Calu3 (cell line): ENCODE measurements at regions not wholly inside any gene's neighbourhood (a gene's known extent, or its start where the extent isn't known, plus 50 kb on each side); places are given as distances from the start of the nearest gene placed in this dataset.
"Not testable (repeated sequence)": the region's sequence is repeated elsewhere in the genome, so short reads cannot be mapped to it uniquely, and the experiment has no call there.

Experiments used
- BruUV-seq: library from RNA; stranded (reverse); fragments of 400-500 nt; replicated peaks from 2 replicates; lab custom pipeline; 2021; lab: Mats Ljungman, UMichigan
- CTCF ChIA-PET: fragments of 300-600 bp; sonication (Branson Sonifier 250); formaldehyde crosslinking; loops from one replicate; lab custom pipeline; 2022; ENCODE audit warnings: antibody characterized with exemption; lab: Charles Lee
- DNase-seq: peaks from one replicate; pipeline ENCODE4 v3.0.0; 2022
- H3K27ac Mint-ChIP-seq: one replicate; pipeline ENCODE4 v1.8.0; 2022; ENCODE audit warnings: mixed read lengths; ENCODE audit not compliant: unreplicated experiment
- H3K27me3 Mint-ChIP-seq: one replicate; pipeline ENCODE4 v1.8.0; 2022; ENCODE audit warnings: mixed read lengths; ENCODE audit not compliant: unreplicated experiment
- H3K36me3 Mint-ChIP-seq: one replicate; pipeline ENCODE4 v1.8.0; 2022; ENCODE audit warnings: mild to moderate bottlenecking, moderate library complexity, mixed read lengths; ENCODE audit not compliant: insufficient read depth, unreplicated experiment
- H3K4me1 Mint-ChIP-seq: one replicate; pipeline ENCODE4 v1.8.0; 2022; ENCODE audit warnings: mild to moderate bottlenecking, low read depth, mixed read lengths; ENCODE audit not compliant: unreplicated experiment
- H3K4me3 Mint-ChIP-seq: one replicate; pipeline ENCODE4 v1.8.0; 2022; ENCODE audit warnings: mild to moderate bottlenecking, low read depth, moderate library complexity, mixed read lengths; ENCODE audit not compliant: unreplicated experiment
- H3K9me3 Mint-ChIP-seq: one replicate; pipeline ENCODE4 v1.8.0; 2022; ENCODE audit warnings: low read depth, mixed read lengths; ENCODE audit not compliant: unreplicated experiment
- CTCF ChIP-seq: fragments of 200-600 bp; IDR thresholded peaks from one replicate; pipeline ENCODE4 v1.8.0; 2022; ENCODE audit warnings: antibody characterized with exemption; ENCODE audit not compliant: unreplicated experiment
- intact Hi-C: fragments of 100-400 bp; cut with micrococcal nuclease; formaldehyde crosslinking; loops from one replicate; pipeline ENCODE4 v1.10.0; 2022; ENCODE audit not compliant: unreplicated experiment

- Mint-ChIP-seq H3K4me3 (no peak overlapping the region), H3K27ac (no peak overlapping the region), H3K36me3 (no peaks in the 10 kb centered on the region), H3K9me3 (peaks cover 8% of the 10 kb centered on the region), H3K4me1 (no peaks in the 10 kb centered on the region), H3K27me3 (peaks cover 12% of the 10 kb centered on the region)
- intact Hi-C loops = no loop called here
- no TSS peak for BruUV-seq
- DNase-seq = no peak
- CTCF ChIA-PET = no interaction called here
- no peak for TF ChIP-seq CTCF
Observed at GRCh38 chr9:75246949-75247348, 158.6 kb downstream of the OSTF1 start.

- Mint-ChIP-seq H3K4me3 (no peak overlapping the region), H3K27me3 (no peaks in the 10 kb centered on the region), H3K36me3 (no peaks in the 10 kb centered on the region), H3K27ac (no peak overlapping the region), H3K4me1 (no peaks in the 10 kb centered on the region), H3K9me3 (no peaks in the 10 kb centered on the region)
- CTCF ChIA-PET = interaction anchor here (0.7 to 1.0 kb wide), 2 partner anchors 590 to 601 kb away, joined by 3 to 4 read pairs; no protein-coding TSS in a partner anchor
- intact Hi-C loops = loop anchor here (2.0 to 5.0 kb wide), 2 partner anchors 602 to 1037 kb away; no protein-coding TSS in a partner anchor
- peak; percentile 48 for DNase-seq
- no TSS peak for BruUV-seq
- TF ChIP-seq CTCF = peak; percentile 62
Observed at GRCh38 chr9:75265525-75265972, 177.2 kb downstream of the OSTF1 start.

- no peak overlapping the region for H3K27ac Mint-ChIP-seq
- CTCF ChIA-PET = no interaction called here
- H3K4me3 Mint-ChIP-seq = no peak overlapping the region
- H3K9me3 Mint-ChIP-seq = peaks cover 3% of the 10 kb centered on the region
- intact Hi-C loops = loop anchor here (5.0 kb wide), 1 partner anchor 598 kb away; no protein-coding TSS in a partner anchor
- no peaks in the 10 kb centered on the region for H3K4me1 Mint-ChIP-seq
- no peaks in the 10 kb centered on the region for H3K27me3 Mint-ChIP-seq
- TF ChIP-seq CTCF = no peak
- H3K36me3 Mint-ChIP-seq = no peaks in the 10 kb centered on the region
- DNase-seq = no peak
- BruUV-seq = no TSS peak
Observed at GRCh38 chr9:75269197-75269596, 180.9 kb downstream of the OSTF1 start.

GRCh38 chr9:75273055-75273454 is 184.7 kb downstream of the OSTF1 start:
- H3K9me3 Mint-ChIP-seq, DNase-seq, H3K27me3 Mint-ChIP-seq, CTCF ChIA-PET, BruUV-seq, H3K36me3 Mint-ChIP-seq, H3K4me3 Mint-ChIP-seq, H3K27ac Mint-ChIP-seq, intact Hi-C loops, H3K4me1 Mint-ChIP-seq: not testable (repeated sequence)

GRCh38 chr9:75274781-75275180 is 186.5 kb downstream of the OSTF1 start:
- no peak for TF ChIP-seq CTCF
- BruUV-seq = no TSS peak
- Mint-ChIP-seq H3K9me3 (peaks cover 3% of the 10 kb centered on the region), H3K36me3 (no peaks in the 10 kb centered on the region), H3K4me3 (no peak overlapping the region), H3K27ac (no peak overlapping the region), H3K4me1 (no peaks in the 10 kb centered on the region), H3K27me3 (no peaks in the 10 kb centered on the region)
- CTCF ChIA-PET = no interaction called here
- intact Hi-C loops = no loop called here
- DNase-seq = no peak
